Keratinocyte (primary cell): ENCODE measurements at regions not wholly inside any gene's neighbourhood (a gene's known extent, or its start where the extent isn't known, plus 50 kb on each side); places are given as distances from the start of the nearest gene placed in this dataset.

ENCODE experiments used
- DNase-seq: peaks from one replicate; pipeline ENCODE4 v3.0.0-alpha.2; 2011; ENCODE audit warnings: low read depth, missing footprints, low spot score
- FAIRE-seq: peaks from 2 replicates; lab custom pipeline; 2011; peaks lifted over from hg19 to GRCh38; lab: Jason Lieb, UNC
- H2AFZ ChIP-seq: 2 replicates; pipeline ENCODE4 v1.6.0; 2012; ENCODE audit warnings: low read length, control low read depth, inconsistent platforms; ENCODE audit not compliant: control insufficient read depth
- H3K27ac ChIP-seq: 2 replicates; pipeline ENCODE4 v1.5.1; 2011; ENCODE audit warnings: low read length; ENCODE audit not compliant: control insufficient read depth, insufficient read depth
- H3K27me3 ChIP-seq: 3 replicates; pipeline ENCODE4 v1.6.0; 2011; ENCODE audit warnings: low read length; ENCODE audit not compliant: control insufficient read depth, insufficient read depth; ENCODE audit errors: extremely low read depth
- H3K36me3 ChIP-seq, 2 experiments: 2 replicates in 1 of 2; 3 replicates in 1 of 2; pipeline ENCODE4 v1.5.1; 2011; ENCODE audit warnings: low read length in 2 of 2, mild to moderate bottlenecking in 1 of 2; ENCODE audit not compliant: control insufficient read depth in 2 of 2, insufficient read depth in 2 of 2; ENCODE audit errors: extremely low read depth in 1 of 2
- H3K4me1 ChIP-seq: 3 replicates; pipeline ENCODE4 v1.5.1; 2011; ENCODE audit warnings: low read length; ENCODE audit not compliant: control insufficient read depth, insufficient read depth; ENCODE audit errors: extremely low read depth
- H3K4me2 ChIP-seq: 3 replicates; pipeline ENCODE4 v1.6.0; 2011; ENCODE audit warnings: low read depth, low read length; ENCODE audit not compliant: control insufficient read depth, insufficient read depth; ENCODE audit errors: extremely low read depth
- H3K4me3 ChIP-seq, 3 experiments: fragments of 200-600 bp in 1 of 3; sonication (generic) in 1 of 3; 2 replicates in 2 of 3; 3 replicates in 1 of 3; pipeline ENCODE4 v1.5.1; 2011 to 2016; ENCODE audit warnings: low read length in 3 of 3, mild to moderate bottlenecking in 3 of 3, control low read depth in 2 of 3, inconsistent platforms in 1 of 3, low read depth in 1 of 3, mixed read lengths in 1 of 3, mixed run types in 1 of 3, moderate library complexity in 1 of 3; ENCODE audit not compliant: control insufficient read depth in 2 of 3, insufficient read depth in 2 of 3; ENCODE audit errors: extremely low read depth in 1 of 3
- H3K79me2 ChIP-seq: 2 replicates; pipeline ENCODE4 v1.6.0; 2012; ENCODE audit warnings: low read length; ENCODE audit not compliant: control insufficient read depth, insufficient read depth
- H3K9ac ChIP-seq: 3 replicates; pipeline ENCODE4 v1.6.0; 2011; ENCODE audit warnings: low read length; ENCODE audit not compliant: control insufficient read depth, insufficient read depth; ENCODE audit errors: extremely low read depth
- H3K9me1 ChIP-seq: 3 replicates; pipeline ENCODE4 v1.6.0; 2011; ENCODE audit warnings: low read length; ENCODE audit not compliant: control insufficient read depth, insufficient read depth; ENCODE audit errors: extremely low read depth
- H3K9me3 ChIP-seq: 2 replicates; pipeline ENCODE4 v1.5.1; 2012; ENCODE audit warnings: low read depth, low read length; ENCODE audit not compliant: control insufficient read depth
- H4K20me1 ChIP-seq: 3 replicates; pipeline ENCODE4 v1.6.0; 2011; ENCODE audit warnings: low read length; ENCODE audit not compliant: control insufficient read depth, insufficient read depth; ENCODE audit errors: extremely low read depth
- CTCF ChIP-seq, 3 experiments: IDR thresholded peaks in 1 of 3; conservative IDR thresholded peaks in 1 of 3; optimal IDR thresholded peaks in 1 of 3; 2 replicates in 2 of 3; 3 replicates in 1 of 3; pipeline versions ENCODE3 to v1.5.1; 2011; ENCODE audit warnings: low read length in 3 of 3, mild to moderate bottlenecking in 3 of 3, moderate library complexity in 2 of 3, control low read depth in 1 of 3, inconsistent platforms in 1 of 3; ENCODE audit not compliant: insufficient read depth in 2 of 3; ENCODE audit errors: extremely low read depth in 1 of 3
- EZH2 ChIP-seq: IDR thresholded peaks from one replicate; pipeline ENCODE4 v1.6.1; 2012; ENCODE audit warnings: inconsistent platforms, mild to moderate bottlenecking, low read length, moderate library complexity
- dilution Hi-C: fragments of 300-500 bp; cut with MboI; formaldehyde crosslinking; loops from one replicate; pipeline ENCODE4 v1.7.0; 2020; ENCODE audit warnings: low sequenced_read_pairs; ENCODE audit not compliant: extremely low pct_ligation_motif_present

- Histone ChIP-seq H3K36me3 (no peaks in the 10 kb centered on the region), H3K9me1 (no peaks in the 10 kb centered on the region), H4K20me1 (no peaks in the 10 kb centered on the region), H3K27me3 (no peaks in the 10 kb centered on the region), H3K79me2 (no peaks in the 10 kb centered on the region), H3K9me3 (no peaks in the 10 kb centered on the region), H3K27ac (no peak overlapping the region), H3K4me3 (no peak overlapping the region), H3K4me2 (no peak overlapping the region), H2AFZ (no peak overlapping the region), H3K4me1 (no peaks in the 10 kb centered on the region), H3K9ac (no peak overlapping the region)
- dilution Hi-C loops: no loop called here
- no peak for DNase-seq
- TF ChIP-seq CTCF (optimal IDR thresholded peaks at IDR 0.05 in 1 of 3, IDR thresholded peaks at IDR 0.05 in 1 of 3, conservative IDR thresholded peaks at IDR 0.05 in 1 of 3; ENCODE audit: extremely low read depth in 1 of 3, insufficient read depth in 2 of 3, low read length in 3 of 3) (no peak), EZH2 (no peak)
- no peak for FAIRE-seq
These were observed 192.4 kb downstream of the PTN start for GRCh38 chr7:137151041-137151689.

DNA sequence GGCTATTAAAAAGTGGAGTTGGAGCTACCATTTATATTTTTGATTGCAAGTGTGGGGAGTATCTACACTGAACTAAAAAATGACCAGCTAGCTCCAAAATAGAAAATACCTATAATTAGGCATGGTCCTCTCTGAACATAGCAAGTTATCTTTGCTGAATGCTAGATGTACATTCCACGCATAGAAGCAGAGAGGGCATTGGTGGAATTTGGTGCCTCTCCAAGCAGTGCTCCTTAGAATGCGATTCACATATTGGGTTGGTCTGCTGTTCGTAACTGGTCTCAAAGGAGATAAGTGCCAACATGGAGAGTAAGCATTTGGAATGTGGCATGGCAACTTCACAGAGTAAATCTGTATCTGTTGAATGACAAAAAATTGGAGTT lies 196.2 kb downstream of the PTN start:
- no peak overlapping the region for H3K4me2 ChIP-seq
- no peak overlapping the region for H3K9ac ChIP-seq

More for the DNA sequence above, 196.2 kb downstream of the PTN start:
- Histone ChIP-seq H3K36me3 (no peaks in the 10 kb centered on the region), H3K79me2 (no peaks in the 10 kb centered on the region), H2AFZ (no peak overlapping the region), H3K27ac (no peak overlapping the region), H3K9me3 (no peaks in the 10 kb centered on the region), H3K27me3 (no peaks in the 10 kb centered on the region), H4K20me1 (no peaks in the 10 kb centered on the region), H3K4me1 (no peaks in the 10 kb centered on the region), H3K4me3 (no peak overlapping the region), H3K9me1 (no peaks in the 10 kb centered on the region)
- TF ChIP-seq CTCF (optimal IDR thresholded peaks at IDR 0.05 in 1 of 3, IDR thresholded peaks at IDR 0.05 in 1 of 3, conservative IDR thresholded peaks at IDR 0.05 in 1 of 3; ENCODE audit: extremely low read depth in 1 of 3, insufficient read depth in 2 of 3, low read length in 3 of 3) (no peak), EZH2 (no peak)
- DNase-seq: no peak
- no peak for FAIRE-seq
- dilution Hi-C loops: no loop called here
